Peyer's patch (tissue), 4 donors: ENCODE measurements at regions not wholly inside any gene's neighbourhood (a gene's known extent, or its start where the extent isn't known, plus 50 kb on each side); places are given as distances from the start of the nearest gene placed in this dataset.

Experiments
- DNase-seq, 3 donors: peaks; one replicate each; pipeline ENCODE4 v3.0.0-alpha.2; 2017 to 2019
- H3K27ac ChIP-seq, 4 donors: fragments of 200-600 bp; sonication (generic); one replicate each; pipeline ENCODE4 v1.5.1; 2016 to 2019
- H3K27me3 ChIP-seq, 2 donors: fragments of 200-600 bp; sonication (generic); one replicate each; pipeline ENCODE4 v1.5.1; 2019
- H3K36me3 ChIP-seq, 3 donors: fragments of 200-600 bp; sonication (generic); one replicate each; pipeline ENCODE4 v1.5.1; 2016 to 2019
- H3K4me1 ChIP-seq, 4 donors: fragments of 200-600 bp; sonication (generic); one replicate each; pipeline ENCODE4 v1.5.1; 2016 to 2019
- H3K4me3 ChIP-seq, 4 donors: fragments of 200-600 bp; sonication (generic); 1 replicate in 3 of 4; 2 replicates in 1 of 4; pipeline ENCODE4 v1.5.1; 2016 to 2019; ENCODE audit warnings: mild to moderate bottlenecking in 1 of 4
- H3K9me3 ChIP-seq, 4 donors: fragments of 200-600 bp; sonication (generic); one replicate each; pipeline ENCODE4 v1.5.1; 2016 to 2019; ENCODE audit warnings: mild to moderate bottlenecking in 1 of 4
- POLR2A ChIP-seq, 2 donors: fragments of 450-650 bp; IDR thresholded peaks; one replicate each; pipeline ENCODE4 v1.5.1; 2017; ENCODE audit warnings: antibody characterized with exemption in 2 of 2, mild to moderate bottlenecking in 2 of 2, moderate library complexity in 2 of 2
- TF ChIP-seq, protein P1 (sequence below), 6 experiments: fragments of 450-650 bp in 4 of 6; fragments of 200-600 bp in 2 of 6; sonication (generic) in 1 of 6; IDR thresholded peaks; one replicate each; pipeline ENCODE4 v1.5.1; 2017 to 2019; ENCODE audit warnings: antibody characterized with exemption in 6 of 6, mild to moderate bottlenecking in 3 of 6, moderate library complexity in 1 of 6

DNA sequence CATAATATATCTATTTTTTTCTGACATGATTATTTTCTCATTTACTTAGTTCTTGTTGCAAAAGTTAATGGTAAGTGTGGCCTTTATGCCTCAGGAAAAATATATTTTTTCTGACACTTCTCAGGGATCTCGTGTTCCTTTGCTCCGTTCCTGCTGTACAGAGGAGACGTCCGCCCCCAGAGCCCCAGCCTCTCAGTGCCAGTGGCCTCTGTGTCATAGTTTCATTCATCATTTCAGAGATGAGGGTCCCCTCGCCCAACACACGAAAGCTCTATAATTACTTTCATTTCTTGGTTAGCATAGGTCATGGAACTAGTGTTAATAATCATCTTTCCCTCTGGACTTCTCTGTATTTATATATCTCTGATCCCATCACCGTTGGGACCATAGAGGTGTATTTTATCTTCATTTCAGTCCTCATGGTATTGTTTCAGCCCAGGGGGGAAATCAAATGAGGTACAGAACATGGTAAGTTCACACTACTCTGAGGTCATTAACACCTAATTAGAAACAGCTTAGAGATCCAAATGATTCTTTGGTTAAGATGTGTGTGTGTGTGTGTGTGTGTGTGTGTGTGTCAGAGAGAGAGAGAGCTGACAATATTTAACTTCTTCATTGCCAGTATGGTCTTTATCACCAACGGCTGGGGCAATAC lies 631.1 kb upstream of the TENM3 start:
- Histone ChIP-seq H3K27ac (no peak overlapping the region), H3K36me3 (no peaks in the 10 kb centered on the region), H3K4me1 (no peaks in the 10 kb centered on the region), H3K9me3 (no peaks in the 10 kb centered on the region), H3K27me3 (no peaks in the 10 kb centered on the region), H3K4me3 (no peak overlapping the region)
- TF ChIP-seq, protein P1, sequence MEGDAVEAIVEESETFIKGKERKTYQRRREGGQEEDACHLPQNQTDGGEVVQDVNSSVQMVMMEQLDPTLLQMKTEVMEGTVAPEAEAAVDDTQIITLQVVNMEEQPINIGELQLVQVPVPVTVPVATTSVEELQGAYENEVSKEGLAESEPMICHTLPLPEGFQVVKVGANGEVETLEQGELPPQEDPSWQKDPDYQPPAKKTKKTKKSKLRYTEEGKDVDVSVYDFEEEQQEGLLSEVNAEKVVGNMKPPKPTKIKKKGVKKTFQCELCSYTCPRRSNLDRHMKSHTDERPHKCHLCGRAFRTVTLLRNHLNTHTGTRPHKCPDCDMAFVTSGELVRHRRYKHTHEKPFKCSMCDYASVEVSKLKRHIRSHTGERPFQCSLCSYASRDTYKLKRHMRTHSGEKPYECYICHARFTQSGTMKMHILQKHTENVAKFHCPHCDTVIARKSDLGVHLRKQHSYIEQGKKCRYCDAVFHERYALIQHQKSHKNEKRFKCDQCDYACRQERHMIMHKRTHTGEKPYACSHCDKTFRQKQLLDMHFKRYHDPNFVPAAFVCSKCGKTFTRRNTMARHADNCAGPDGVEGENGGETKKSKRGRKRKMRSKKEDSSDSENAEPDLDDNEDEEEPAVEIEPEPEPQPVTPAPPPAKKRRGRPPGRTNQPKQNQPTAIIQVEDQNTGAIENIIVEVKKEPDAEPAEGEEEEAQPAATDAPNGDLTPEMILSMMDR (IDR thresholded peaks at IDR 0.05): no peak
- no peak for TF ChIP-seq POLR2A (IDR thresholded peaks at IDR 0.05)
- DNase-seq: no peak

DNA sequence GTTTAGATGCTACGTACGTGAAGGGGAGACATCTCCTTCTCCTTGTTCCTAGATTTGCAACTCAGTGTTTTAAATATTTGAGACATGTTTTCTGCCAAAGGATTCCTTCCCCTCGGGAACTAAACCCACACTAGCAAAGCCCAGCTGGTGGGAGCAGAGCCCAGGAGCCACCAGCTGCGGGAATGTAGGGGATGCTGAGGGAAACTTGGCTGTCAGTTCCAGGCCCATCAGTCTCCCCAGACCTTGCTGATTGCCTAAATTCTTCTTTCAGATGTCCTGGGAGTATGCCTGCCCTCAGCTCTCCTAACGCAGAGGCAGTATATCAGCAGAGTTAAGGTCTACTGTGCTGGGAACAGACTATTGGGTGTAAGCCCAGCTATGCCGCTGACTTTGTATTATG lies 630.0 kb upstream of the TENM3 start:
- H3K9me3 ChIP-seq: no peaks in the 10 kb centered on the region
- no peaks in the 10 kb centered on the region for H3K4me1 ChIP-seq
- DNase-seq: no peak
- no peak overlapping the region for H3K4me3 ChIP-seq
- TF ChIP-seq, protein P1 (IDR thresholded peaks at IDR 0.05): no peak
- TF ChIP-seq POLR2A (IDR thresholded peaks at IDR 0.05): no peak
- H3K27me3 ChIP-seq: no peaks in the 10 kb centered on the region
- H3K27ac ChIP-seq: no peak overlapping the region
- H3K36me3 ChIP-seq: no peaks in the 10 kb centered on the region

DNA sequence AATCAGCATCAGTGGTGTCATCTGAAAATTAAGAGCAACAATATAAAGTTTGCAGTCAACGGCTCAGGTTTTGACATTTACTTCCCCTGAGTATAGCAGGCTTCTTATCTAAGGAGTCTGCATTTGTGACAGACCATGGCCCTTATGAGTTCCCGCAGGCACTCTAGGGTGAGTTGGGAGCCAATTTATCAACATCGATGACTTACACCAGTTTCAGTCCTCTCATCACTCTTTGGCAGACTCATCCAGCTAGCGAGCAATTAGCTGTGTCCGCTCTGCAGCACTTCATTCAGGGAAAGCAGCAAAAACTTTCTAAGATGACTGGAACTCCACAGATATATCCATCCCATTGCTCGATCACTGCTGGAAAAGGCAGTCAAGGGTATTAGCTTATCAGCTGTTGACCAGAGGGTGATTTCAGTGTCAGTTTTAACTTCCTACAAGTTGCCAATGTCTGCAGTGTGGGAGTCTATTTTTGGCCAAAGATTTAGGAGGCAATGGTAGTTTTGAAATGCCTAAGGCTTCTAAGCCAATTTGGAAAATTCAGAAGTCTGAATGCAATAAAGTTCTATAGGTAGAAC lies 625.1 kb upstream of the TENM3 start:
- Histone ChIP-seq H3K27me3 (no peaks in the 10 kb centered on the region), H3K27ac (no peak overlapping the region), H3K4me1 (no peaks in the 10 kb centered on the region), H3K9me3 (no peaks in the 10 kb centered on the region), H3K4me3 (no peak overlapping the region), H3K36me3 (no peaks in the 10 kb centered on the region)
- no peak for TF ChIP-seq POLR2A (IDR thresholded peaks at IDR 0.05)
- TF ChIP-seq, protein P1 (IDR thresholded peaks at IDR 0.05): no peak
- DNase-seq: no peak

DNA sequence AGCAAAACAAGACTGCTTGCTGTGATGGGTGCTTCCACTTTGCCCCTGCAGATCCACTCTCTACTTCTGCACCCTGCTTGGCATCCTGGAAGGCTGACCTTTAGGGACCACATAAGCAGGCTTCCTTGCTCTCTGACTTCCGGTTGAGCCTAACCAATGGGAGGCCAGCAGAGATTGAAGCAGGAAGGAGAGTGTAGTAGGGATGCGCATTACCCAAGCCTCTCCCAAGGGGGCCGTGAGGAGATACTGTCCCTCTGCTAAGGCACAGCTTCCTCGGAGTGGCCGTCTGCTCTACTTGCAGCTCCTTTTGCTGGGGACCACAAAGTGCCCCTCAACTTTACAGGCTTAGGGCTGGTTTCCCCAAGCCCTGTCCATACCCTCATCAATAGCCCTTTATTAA lies 624.3 kb upstream of the TENM3 start:
- Histone ChIP-seq H3K27me3 (no peaks in the 10 kb centered on the region), H3K36me3 (no peaks in the 10 kb centered on the region), H3K4me3 (no peak overlapping the region), H3K9me3 (no peaks in the 10 kb centered on the region), H3K27ac (no peak overlapping the region), H3K4me1 (no peaks in the 10 kb centered on the region)
- no peak for TF ChIP-seq POLR2A (IDR thresholded peaks at IDR 0.05)
- TF ChIP-seq, protein P1 (IDR thresholded peaks at IDR 0.05): no peak
- no peak for DNase-seq

DNA sequence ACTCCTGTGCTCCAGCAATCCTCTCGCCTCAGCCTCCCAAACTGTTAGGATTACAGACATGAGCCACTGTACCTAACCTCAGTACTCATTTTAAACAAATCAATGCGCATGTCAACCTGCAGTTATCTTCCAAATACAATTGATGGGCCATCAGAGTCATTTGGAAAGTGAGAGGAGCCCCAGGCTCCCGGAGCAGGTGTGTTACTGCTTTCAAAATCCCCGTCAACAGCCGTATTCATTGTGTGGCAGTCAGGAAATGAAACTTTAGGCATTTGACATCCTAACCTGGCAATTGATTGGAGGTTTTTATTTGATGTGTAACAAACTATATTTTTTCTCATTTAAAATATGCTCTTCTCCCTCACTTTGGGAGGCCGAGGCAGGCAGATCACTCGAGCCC lies 623.6 kb upstream of the TENM3 start:
- Histone ChIP-seq H3K4me1 (no peaks in the 10 kb centered on the region), H3K4me3 (no peak overlapping the region), H3K27ac (no peak overlapping the region), H3K36me3 (no peaks in the 10 kb centered on the region), H3K9me3 (no peaks in the 10 kb centered on the region), H3K27me3 (no peaks in the 10 kb centered on the region)
- TF ChIP-seq, protein P1 (IDR thresholded peaks at IDR 0.05): no peak
- no peak for TF ChIP-seq POLR2A (IDR thresholded peaks at IDR 0.05)
- no peak for DNase-seq
